HepG2 (cell line): ENCODE measurements at regions not wholly inside any gene's neighbourhood (a gene's known extent, or its start where the extent isn't known, plus 50 kb on each side); places are given as distances from the start of the nearest gene placed in this dataset.

Source experiments
- ATAC-seq: fragments of 200-7000 bp; cut with Tn5 transposase; 3 replicates; pipeline ENCODE4 v1.9.1; 2020; ENCODE audit warnings: mild to moderate bottlenecking, moderate library complexity
- BruUV-seq: library from RNA; stranded (reverse); fragments of 400-500 nt; replicated peaks from 2 replicates; lab custom pipeline; 2021; lab: Mats Ljungman, UMichigan
- CTCF ChIA-PET: fragments of 300-600 bp; formaldehyde crosslinking; extraction: SDS; loops from one replicate; lab custom pipeline; 2021; ENCODE audit warnings: low total read pairs, inconsistent platforms, low intra/inter-chr PET ratio; lab: Yijun Ruan, JAX
- POLR2A ChIA-PET: fragments of 350-600 bp; sonication (Branson Sonifier 250); formaldehyde crosslinking; loops from one replicate; lab custom pipeline; 2020; ENCODE audit warnings: antibody characterized with exemption, inconsistent platforms; lab: Yijun Ruan, JAX
- DNase-seq: peaks from one replicate; pipeline ENCODE4 v3.0.0-alpha.2; 2015; ENCODE audit warnings: low spot score
- FAIRE-seq: peaks from 3 replicates; lab custom pipeline; 2011; peaks lifted over from hg19 to GRCh38; lab: Jason Lieb, UNC
- H2AFZ ChIP-seq: one replicate; pipeline ENCODE4 v1.6.1; 2011; ENCODE audit warnings: low read length, inconsistent platforms
- H3K27ac ChIP-seq: fragments of 300-600 bp; 3 replicates; pipeline ENCODE4 v1.8.0; 2011; ENCODE audit warnings: mixed run types, mild to moderate bottlenecking, mixed read lengths, low read length, inconsistent platforms; ENCODE audit not compliant: insufficient read depth; ENCODE audit errors: extremely low read length
- H3K27me3 ChIP-seq, 2 experiments: fragments of 200-600 bp in 1 of 2; 2 replicates in 1 of 2; 3 replicates in 1 of 2; pipeline versions ENCODE4 v1.6.0 to v1.8.0; 2011; ENCODE audit warnings: low read length in 2 of 2, mild to moderate bottlenecking in 2 of 2, moderate library complexity in 2 of 2, inconsistent platforms in 1 of 2; ENCODE audit not compliant: insufficient read depth in 2 of 2, control insufficient read depth in 1 of 2
- H3K36me3 ChIP-seq, 2 experiments: fragments of 200-600 bp in 1 of 2; replicated peaks in 1 of 2; 2 replicates in 1 of 2; 3 replicates in 1 of 2; pipeline versions ENCODE4 v1.5.1 to v1.8.0; 2011; ENCODE audit warnings: low read length in 2 of 2, inconsistent platforms in 1 of 2; ENCODE audit not compliant: insufficient read depth in 2 of 2, control insufficient read depth in 1 of 2
- H3K4me1 ChIP-seq: 2 replicates; pipeline ENCODE4 v1.5.1; 2012; ENCODE audit warnings: low read length, inconsistent platforms; ENCODE audit not compliant: insufficient read depth
- H3K4me2 ChIP-seq: 2 replicates; pipeline ENCODE4 v1.6.0; 2011; ENCODE audit warnings: low read depth, low read length, inconsistent platforms
- H3K4me3 ChIP-seq, 3 experiments: fragments of 200-600 bp in 1 of 3; sonication (generic), shearing (Covaris generic) in 1 of 3; replicated peaks in 1 of 3; 2 replicates each; pipeline ENCODE4 v1.5.1; 2011 to 2016; ENCODE audit warnings: low read length in 3 of 3, inconsistent platforms in 2 of 3, low read depth in 2 of 3, mild to moderate bottlenecking in 2 of 3, control low read depth in 1 of 3, mixed read lengths in 1 of 3; ENCODE audit not compliant: insufficient read depth in 1 of 3
- H3K79me2 ChIP-seq: one replicate; pipeline ENCODE4 v1.6.1; 2011; ENCODE audit warnings: low read length, inconsistent platforms; ENCODE audit not compliant: insufficient read depth
- H3K9ac ChIP-seq: 2 replicates; pipeline ENCODE4 v1.6.0; 2011; ENCODE audit warnings: mild to moderate bottlenecking, low read depth, low read length, inconsistent platforms; ENCODE audit not compliant: insufficient read depth
- H3K9me3 ChIP-seq: 2 replicates; pipeline ENCODE4 v1.5.1; 2012; ENCODE audit warnings: mild to moderate bottlenecking, low read length
- H4K20me1 ChIP-seq: 2 replicates; pipeline ENCODE4 v1.6.0; 2011; ENCODE audit warnings: inconsistent platforms, mild to moderate bottlenecking, low read length, moderate library complexity; ENCODE audit not compliant: insufficient read depth
- NFE2L2 ChIP-seq: fragments of 150-350 bp; IDR thresholded peaks from 2 replicates; pipeline ENCODE4 v1.6.1; 2014; ENCODE audit warnings: low read length
- NFIB ChIP-seq: sonication (generic); formaldehyde crosslinking; IDR thresholded peaks from 2 replicates; pipeline ENCODE4 v1.9.0; 2021; ENCODE audit warnings: missing genetic modification reagents, mild to moderate bottlenecking, borderline replicate concordance
- PREB ChIP-seq: sonication (generic); formaldehyde crosslinking; IDR thresholded peaks from 2 replicates; pipeline ENCODE4 v1.4.0; 2020; ENCODE audit warnings: missing genetic modification reagents
- STAG1 ChIP-seq: sonication (generic); formaldehyde crosslinking; IDR thresholded peaks from 2 replicates; pipeline ENCODE4 v1.4.0; 2020; ENCODE audit warnings: missing genetic modification reagents
- TP53 ChIP-seq: sonication (generic); formaldehyde crosslinking; conservative IDR thresholded peaks from 2 replicates; pipeline ENCODE4 v1.4.0; 2020; ENCODE audit warnings: missing genetic modification reagents
- ZKSCAN8 ChIP-seq: IDR thresholded peaks from 2 replicates; pipeline ENCODE4 v1.6.1; 2016; ENCODE audit warnings: borderline replicate concordance, missing genetic modification reagents, missing compliant biosample characterization
- ZNF24 ChIP-seq: fragments of 450-650 bp; IDR thresholded peaks from 2 replicates; pipeline ENCODE4 v1.6.1; 2017; ENCODE audit warnings: antibody characterized with exemption, mild to moderate bottlenecking
- ZNF251 ChIP-seq: sonication (generic); formaldehyde crosslinking; IDR thresholded peaks from 2 replicates; pipeline ENCODE4 v1.9.0; 2021; ENCODE audit warnings: mild to moderate bottlenecking, missing genetic modification reagents
- ZNF589 ChIP-seq: sonication (generic); formaldehyde crosslinking; conservative IDR thresholded peaks from 2 replicates; pipeline ENCODE4 v1.8.0; 2022; ENCODE audit warnings: mild to moderate bottlenecking, moderate library complexity, missing genetic modification reagents
- WGBS: methylation state at CpG from one replicate; pipeline ENCODE4 v1.1.6; 2017; ENCODE audit warnings: low lambda C conversion rate; 5-methylcytosine and 5-hydroxymethylcytosine counted together
- in situ Hi-C: cut with HindIII; loops from 2 replicates; pipeline ENCODE4 v1.10.0; 2017; ENCODE audit warnings: low pct_unique_long_range_greater_than_20kb; ENCODE audit not compliant: extremely low pct_ligation_motif_present
- intact Hi-C: fragments of 100-400 bp; cut with micrococcal nuclease; formaldehyde crosslinking; loops from one replicate; pipeline ENCODE4 v1.10.0; 2022; ENCODE audit not compliant: unreplicated experiment
- TF ChIP-seq, protein P1 (sequence below): sonication (generic); formaldehyde crosslinking; IDR thresholded peaks from 2 replicates; pipeline ENCODE4 v1.4.0; 2020; ENCODE audit warnings: missing genetic modification reagents
- TF ChIP-seq, protein P2 (sequence below): sonication (generic); formaldehyde crosslinking; IDR thresholded peaks from 2 replicates; pipeline ENCODE4; 2020; ENCODE audit warnings: missing genetic modification reagents, mild to moderate bottlenecking, borderline replicate concordance

DNA sequence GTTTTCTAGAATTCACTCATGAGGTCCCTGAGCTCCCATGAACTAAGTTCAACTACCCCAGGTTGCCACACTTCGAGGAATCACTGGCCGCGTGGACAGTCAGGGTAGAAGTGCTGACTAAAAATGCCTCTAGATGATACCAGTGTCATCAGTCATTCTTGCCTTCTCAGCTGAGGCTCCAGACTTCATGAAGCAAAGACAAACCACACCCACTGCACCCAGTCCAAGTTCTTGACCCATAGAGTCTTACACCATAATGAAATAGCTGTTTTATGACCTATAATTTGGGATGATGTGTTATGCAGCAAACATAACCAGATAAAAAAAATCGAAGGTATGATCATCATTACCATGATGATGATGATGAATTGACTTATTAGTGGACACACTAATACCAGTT lies 632.9 kb upstream of the TLE4 start (continued):
- TF ChIP-seq, protein P1, sequence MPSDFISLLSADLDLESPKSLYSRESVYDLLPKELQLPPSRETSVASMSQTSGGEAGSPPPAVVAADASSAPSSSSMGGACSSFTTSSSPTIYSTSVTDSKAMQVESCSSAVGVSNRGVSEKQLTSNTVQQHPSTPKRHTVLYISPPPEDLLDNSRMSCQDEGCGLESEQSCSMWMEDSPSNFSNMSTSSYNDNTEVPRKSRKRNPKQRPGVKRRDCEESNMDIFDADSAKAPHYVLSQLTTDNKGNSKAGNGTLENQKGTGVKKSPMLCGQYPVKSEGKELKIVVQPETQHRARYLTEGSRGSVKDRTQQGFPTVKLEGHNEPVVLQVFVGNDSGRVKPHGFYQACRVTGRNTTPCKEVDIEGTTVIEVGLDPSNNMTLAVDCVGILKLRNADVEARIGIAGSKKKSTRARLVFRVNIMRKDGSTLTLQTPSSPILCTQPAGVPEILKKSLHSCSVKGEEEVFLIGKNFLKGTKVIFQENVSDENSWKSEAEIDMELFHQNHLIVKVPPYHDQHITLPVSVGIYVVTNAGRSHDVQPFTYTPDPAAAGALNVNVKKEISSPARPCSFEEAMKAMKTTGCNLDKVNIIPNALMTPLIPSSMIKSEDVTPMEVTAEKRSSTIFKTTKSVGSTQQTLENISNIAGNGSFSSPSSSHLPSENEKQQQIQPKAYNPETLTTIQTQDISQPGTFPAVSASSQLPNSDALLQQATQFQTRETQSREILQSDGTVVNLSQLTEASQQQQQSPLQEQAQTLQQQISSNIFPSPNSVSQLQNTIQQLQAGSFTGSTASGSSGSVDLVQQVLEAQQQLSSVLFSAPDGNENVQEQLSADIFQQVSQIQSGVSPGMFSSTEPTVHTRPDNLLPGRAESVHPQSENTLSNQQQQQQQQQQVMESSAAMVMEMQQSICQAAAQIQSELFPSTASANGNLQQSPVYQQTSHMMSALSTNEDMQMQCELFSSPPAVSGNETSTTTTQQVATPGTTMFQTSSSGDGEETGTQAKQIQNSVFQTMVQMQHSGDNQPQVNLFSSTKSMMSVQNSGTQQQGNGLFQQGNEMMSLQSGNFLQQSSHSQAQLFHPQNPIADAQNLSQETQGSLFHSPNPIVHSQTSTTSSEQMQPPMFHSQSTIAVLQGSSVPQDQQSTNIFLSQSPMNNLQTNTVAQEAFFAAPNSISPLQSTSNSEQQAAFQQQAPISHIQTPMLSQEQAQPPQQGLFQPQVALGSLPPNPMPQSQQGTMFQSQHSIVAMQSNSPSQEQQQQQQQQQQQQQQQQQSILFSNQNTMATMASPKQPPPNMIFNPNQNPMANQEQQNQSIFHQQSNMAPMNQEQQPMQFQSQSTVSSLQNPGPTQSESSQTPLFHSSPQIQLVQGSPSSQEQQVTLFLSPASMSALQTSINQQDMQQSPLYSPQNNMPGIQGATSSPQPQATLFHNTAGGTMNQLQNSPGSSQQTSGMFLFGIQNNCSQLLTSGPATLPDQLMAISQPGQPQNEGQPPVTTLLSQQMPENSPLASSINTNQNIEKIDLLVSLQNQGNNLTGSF (CRISPR knock-in tag), result no peak
- TF ChIP-seq PREB (CRISPR knock-in tag) (no peak), ZNF24 (no peak)
- TF ChIP-seq, all 625 proteins: peak for 0

- in situ Hi-C loops (no loop called here), intact Hi-C loops (no loop called here)
- no peaks in the 10 kb centered on the region for H4K20me1 ChIP-seq
- no peaks in the 10 kb centered on the region for H3K4me1 ChIP-seq
- H3K27ac ChIP-seq, result no peak overlapping the region
- H3K27me3 ChIP-seq, result no peaks in the 10 kb centered on the region
- WGBS, result 14% methylated on average over 6 of the region's 6 CpGs
- CTCF ChIA-PET, result no interaction called here
- FAIRE-seq (no peak), DNase-seq (no peak), ATAC-seq (no peak)
- POLR2A ChIA-PET, result no interaction called here
- H3K9ac ChIP-seq, result no peak overlapping the region
- peaks cover 18% of the 10 kb centered on the region for H3K9me3 ChIP-seq
- H3K79me2 ChIP-seq, result no peaks in the 10 kb centered on the region
- no TSS peak for BruUV-seq
- H3K36me3 ChIP-seq, result no peaks in the 10 kb centered on the region
- no peak overlapping the region for H3K4me2 ChIP-seq
- no peak overlapping the region for H3K4me3 ChIP-seq
- H2AFZ ChIP-seq, result no peak overlapping the region
- no peak for TF ChIP-seq NFIB (CRISPR knock-in tag)
- TF ChIP-seq NFE2L2, result no peak
- no peak for TF ChIP-seq ZKSCAN8
- TF ChIP-seq ZNF251 (CRISPR knock-in tag), result no peak
- no peak for TF ChIP-seq TP53 (CRISPR knock-in tag)
- no peak for TF ChIP-seq ZNF589
- TF ChIP-seq, protein P2, sequence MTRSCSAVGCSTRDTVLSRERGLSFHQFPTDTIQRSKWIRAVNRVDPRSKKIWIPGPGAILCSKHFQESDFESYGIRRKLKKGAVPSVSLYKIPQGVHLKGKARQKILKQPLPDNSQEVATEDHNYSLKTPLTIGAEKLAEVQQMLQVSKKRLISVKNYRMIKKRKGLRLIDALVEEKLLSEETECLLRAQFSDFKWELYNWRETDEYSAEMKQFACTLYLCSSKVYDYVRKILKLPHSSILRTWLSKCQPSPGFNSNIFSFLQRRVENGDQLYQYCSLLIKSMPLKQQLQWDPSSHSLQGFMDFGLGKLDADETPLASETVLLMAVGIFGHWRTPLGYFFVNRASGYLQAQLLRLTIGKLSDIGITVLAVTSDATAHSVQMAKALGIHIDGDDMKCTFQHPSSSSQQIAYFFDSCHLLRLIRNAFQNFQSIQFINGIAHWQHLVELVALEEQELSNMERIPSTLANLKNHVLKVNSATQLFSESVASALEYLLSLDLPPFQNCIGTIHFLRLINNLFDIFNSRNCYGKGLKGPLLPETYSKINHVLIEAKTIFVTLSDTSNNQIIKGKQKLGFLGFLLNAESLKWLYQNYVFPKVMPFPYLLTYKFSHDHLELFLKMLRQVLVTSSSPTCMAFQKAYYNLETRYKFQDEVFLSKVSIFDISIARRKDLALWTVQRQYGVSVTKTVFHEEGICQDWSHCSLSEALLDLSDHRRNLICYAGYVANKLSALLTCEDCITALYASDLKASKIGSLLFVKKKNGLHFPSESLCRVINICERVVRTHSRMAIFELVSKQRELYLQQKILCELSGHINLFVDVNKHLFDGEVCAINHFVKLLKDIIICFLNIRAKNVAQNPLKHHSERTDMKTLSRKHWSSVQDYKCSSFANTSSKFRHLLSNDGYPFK, result no peak
- TF ChIP-seq STAG1, result no peak
These were observed 632.3 kb upstream of the TLE4 start for GRCh38 chr9:78939311-78940065.
